SK-N-SH (cell line): ENCODE measurements at regions not wholly inside any gene's neighbourhood (a gene's known extent, or its start where the extent isn't known, plus 50 kb on each side); places are given as distances from the start of the nearest gene placed in this dataset.
"Not testable (repeated sequence)": the region's sequence is repeated elsewhere in the genome, so short reads cannot be mapped to it uniquely, and the experiment has no call there.

Experiments used
- CTCF ChIA-PET: fragments of 300-600, 350-600 bp; formaldehyde crosslinking; extraction: SDS; loops from one replicate; lab custom pipeline; 2021; lab: Yijun Ruan, JAX
- POLR2A ChIA-PET: fragments of 350-600 bp; sonication (Branson Sonifier 250); formaldehyde crosslinking; extraction: SDS; loops from one replicate; lab custom pipeline; 2020; ENCODE audit warnings: antibody characterized with exemption, inconsistent platforms; lab: Yijun Ruan, JAX
- DNase-seq: peaks from one replicate; pipeline ENCODE4 v3.0.0; 2012
- H2AFZ ChIP-seq: fragments of 200-600 bp; sonication (generic); 2 replicates; pipeline ENCODE4 v1.8.1; 2016; ENCODE audit warnings: antibody characterized with exemption, mild to moderate bottlenecking, low read depth
- H3F3A ChIP-seq: fragments of 200-600 bp; sonication (generic); replicated peaks from 2 replicates; pipeline ENCODE3; 2016; ENCODE audit warnings: antibody characterized with exemption, mild to moderate bottlenecking; ENCODE audit not compliant: insufficient read depth
- H3K27ac ChIP-seq, 2 experiments: fragments of 200-500 bp in 1 of 2; fragments of 200-600 bp in 1 of 2; sonication (Bioruptor generic) in 1 of 2; sonication (generic), shearing (Covaris generic) in 1 of 2; 2 replicates each; pipeline versions ENCODE4 v1.5.1 to v1.6.1; 2014 to 2016; ENCODE audit warnings: low read depth in 2 of 2, inconsistent platforms in 1 of 2, low read length in 1 of 2, mild to moderate bottlenecking in 1 of 2, mixed read lengths in 1 of 2
- H3K27me3 ChIP-seq: fragments of 200-600 bp; sonication (generic), shearing (Covaris generic); 2 replicates; pipeline ENCODE4 v1.6.1; 2016; ENCODE audit warnings: mixed run types; ENCODE audit not compliant: insufficient read depth
- H3K36me3 ChIP-seq, 2 experiments: fragments of 200-500 bp in 1 of 2; fragments of 200-600 bp in 1 of 2; sonication (Bioruptor generic) in 1 of 2; sonication (generic) in 1 of 2; replicated peaks in 1 of 2; 2 replicates each; pipeline versions ENCODE3 to v1.5.1; 2014 to 2016; ENCODE audit warnings: low read length in 1 of 2, mild to moderate bottlenecking in 1 of 2; ENCODE audit not compliant: insufficient read depth in 2 of 2, control insufficient read depth in 1 of 2
- H3K4me1 ChIP-seq, 2 experiments: fragments of 200-500 bp in 1 of 2; fragments of 200-600 bp in 1 of 2; sonication (Bioruptor generic) in 1 of 2; sonication (generic), shearing (Covaris generic) in 1 of 2; 2 replicates each; pipeline versions ENCODE4 v1.5.1 to v1.6.1; 2014 to 2016; ENCODE audit warnings: low read depth in 1 of 2, low read length in 1 of 2, mixed run types in 1 of 2; ENCODE audit not compliant: insufficient read depth in 2 of 2, control insufficient read depth in 1 of 2
- H3K4me2 ChIP-seq: fragments of 200-600 bp; sonication (generic), shearing (Covaris generic); 2 replicates; pipeline ENCODE4 v1.6.1; 2017; ENCODE audit warnings: mixed run types
- H3K4me3 ChIP-seq, 2 experiments: fragments of 200-500 bp in 1 of 2; fragments of 200-600 bp in 1 of 2; sonication (Bioruptor generic) in 1 of 2; sonication (generic), shearing (Covaris generic) in 1 of 2; 2 replicates each; pipeline versions ENCODE4 v1.5.1 to v1.8.1; 2014 to 2016; ENCODE audit warnings: low read depth in 2 of 2, inconsistent platforms in 1 of 2, low read length in 1 of 2, mild to moderate bottlenecking in 1 of 2, mixed read lengths in 1 of 2, moderate library complexity in 1 of 2
- H3K79me2 ChIP-seq: fragments of 200-600 bp; sonication (generic); 2 replicates; pipeline ENCODE4 v1.8.1; 2017; ENCODE audit warnings: mild to moderate bottlenecking; ENCODE audit not compliant: insufficient read depth
- H3K9ac ChIP-seq: fragments of 200-600 bp; sonication (generic); 2 replicates; pipeline ENCODE4 v1.6.1; 2017; ENCODE audit warnings: mixed run types
- H3K9me2 ChIP-seq: fragments of 200-600 bp; sonication (generic); 2 replicates; pipeline ENCODE4 v1.6.1; 2017; ENCODE audit warnings: mixed run types
- H3K9me3 ChIP-seq: fragments of 200-600 bp; sonication (generic); 2 replicates; pipeline ENCODE4 v1.6.1; 2017; ENCODE audit warnings: mixed run types, mild to moderate bottlenecking, moderate library complexity
- H4K20me1 ChIP-seq: fragments of 200-600 bp; sonication (generic); 2 replicates; pipeline ENCODE4 v1.6.1; 2017; ENCODE audit warnings: mild to moderate bottlenecking, mixed run types; ENCODE audit not compliant: insufficient read depth
- CHD2 ChIP-seq: fragments of 150-350 bp; IDR thresholded peaks from 2 replicates; pipeline ENCODE4 v1.6.1; 2018; ENCODE audit warnings: low read length; ENCODE audit not compliant: partially characterized antibody
- CTCF ChIP-seq: fragments of 200-600 bp; sonication (generic); IDR thresholded peaks from 2 replicates; pipeline ENCODE4 v1.6.1; 2017; ENCODE audit warnings: antibody characterized with exemption, mild to moderate bottlenecking, moderate library complexity
- ELF1 ChIP-seq: IDR thresholded peaks from 2 replicates; pipeline ENCODE4 v1.4.0; 2012
- FOXJ3 ChIP-seq: sonication (generic); formaldehyde crosslinking; IDR thresholded peaks from 2 replicates; pipeline ENCODE4 v1.5.1; 2020; ENCODE audit warnings: mild to moderate bottlenecking, missing genetic modification reagents
- FOXM1 ChIP-seq: IDR thresholded peaks from 2 replicates; pipeline ENCODE4 v1.4.0; 2012; ENCODE audit warnings: low read depth, mild to moderate bottlenecking
- GABPA ChIP-seq: IDR thresholded peaks from 2 replicates; pipeline ENCODE4 v1.4.0; 2012; ENCODE audit warnings: low read depth, mild to moderate bottlenecking
- MAX ChIP-seq: IDR thresholded peaks from 2 replicates; pipeline ENCODE4 v1.4.0; 2012; ENCODE audit warnings: low read depth
- MEF2A ChIP-seq: IDR thresholded peaks from 2 replicates; pipeline ENCODE4 v1.4.0; 2012; ENCODE audit warnings: low read depth, borderline replicate concordance
- PBX3 ChIP-seq: IDR thresholded peaks from 2 replicates; pipeline ENCODE4; 2012
- POLR2AphosphoS5 ChIP-seq: IDR thresholded peaks from 2 replicates; pipeline ENCODE4 v1.6.1; 2012; ENCODE audit warnings: low read depth, low read length
- RAD21 ChIP-seq: IDR thresholded peaks from 2 replicates; pipeline ENCODE4 v1.6.1; 2012; ENCODE audit warnings: mild to moderate bottlenecking, low read length
- RFX5 ChIP-seq: IDR thresholded peaks from 2 replicates; pipeline ENCODE4 v1.6.1; 2012; ENCODE audit warnings: mild to moderate bottlenecking, improper control_type of control experiment, low read length
- SMC3 ChIP-seq: IDR thresholded peaks from 2 replicates; pipeline ENCODE4 v1.6.1; 2012; ENCODE audit warnings: low read depth, low read length, improper control_type of control experiment
- TCF12 ChIP-seq: IDR thresholded peaks from 2 replicates; pipeline ENCODE4 v1.4.0; 2012
- TEAD4 ChIP-seq: IDR thresholded peaks from 2 replicates; pipeline ENCODE4 v1.4.0; 2012; ENCODE audit warnings: mild to moderate bottlenecking, borderline replicate concordance; ENCODE audit not compliant: insufficient read depth
- USF1 ChIP-seq: IDR thresholded peaks from 2 replicates; pipeline ENCODE4 v1.4.0; 2012; ENCODE audit warnings: low read depth, borderline replicate concordance
- YY1 ChIP-seq: IDR thresholded peaks from 2 replicates; pipeline ENCODE4 v1.4.0; 2012; ENCODE audit warnings: low read depth, mild to moderate bottlenecking
- ZBTB33 ChIP-seq: IDR thresholded peaks from 2 replicates; pipeline ENCODE4 v1.4.0; 2012; ENCODE audit warnings: low read depth, borderline replicate concordance
- WGBS: methylation state at CpG from one replicate; pipeline ENCODE4 v1.1.6; 2017; ENCODE audit warnings: low lambda C conversion rate; 5-methylcytosine and 5-hydroxymethylcytosine counted together

GRCh38 chr4:111154934-111155333, 532.1 kb upstream of the PITX2 start:
- CTCF ChIA-PET: interaction anchor here (0.6 to 1.0 kb wide), 2 partner anchors 10 to 618 kb away, joined by 3 read pairs; no protein-coding TSS in a partner anchor

GRCh38 chr4:111164556-111164955, 541.7 kb upstream of the PITX2 start:
- H3K9me3 ChIP-seq, H3K4me2 ChIP-seq, H3K4me1 ChIP-seq, DNase-seq, H3K9ac ChIP-seq, H3K79me2 ChIP-seq, H3K27me3 ChIP-seq, H3K36me3 ChIP-seq, H3K4me3 ChIP-seq, POLR2A ChIA-PET, H3K27ac ChIP-seq, H2AFZ ChIP-seq, H3K9me2 ChIP-seq, H3F3A ChIP-seq, H4K20me1 ChIP-seq: not testable (repeated sequence)
- WGBS: 8% methylated on average over 1 of the region's 4 CpGs
- CTCF ChIA-PET: interaction anchor here (1.1 to 1.7 kb wide), 3 partner anchors 10 to 467 kb away, joined by 3 to 6 read pairs (median 6); no protein-coding TSS in a partner anchor
- TF ChIP-seq RAD21 (peak; percentile 23; the same call in 1 of the 2 replicates), CTCF (peak; percentile 45), SMC3 (peak; percentile 17; the same call in 1 of the 2 replicates)

More at GRCh38 chr4:111154934-111155333, 532.1 kb upstream of the PITX2 start:
- Histone ChIP-seq H3K9me2 (no peaks in the 10 kb centered on the region), H3K79me2 (no peaks in the 10 kb centered on the region), H3K4me3 (no peak overlapping the region), H3K27me3 (no peaks in the 10 kb centered on the region), H3K9ac (no peak overlapping the region), H3K4me1 (no peaks in the 10 kb centered on the region), H3K27ac (no peak overlapping the region), H3F3A (no peaks in the 10 kb centered on the region), H2AFZ (no peak overlapping the region), H3K36me3 (no peaks in the 10 kb centered on the region), H4K20me1 (no peaks in the 10 kb centered on the region), H3K9me3 (no peaks in the 10 kb centered on the region), H3K4me2 (no peak overlapping the region)
- TF ChIP-seq RAD21 (no peak), MEF2A (no peak), TCF12 (no peak), ELF1 (no peak), POLR2AphosphoS5 (no peak)
- DNase-seq: no peak
- POLR2A ChIA-PET: no interaction called here
- no CpG with 5 or more reads among the region's 6 CpGs for WGBS

GRCh38 chr4:111174331-111174730, 551.5 kb upstream of the PITX2 start:
- H3F3A ChIP-seq: no peaks in the 10 kb centered on the region
- no peaks in the 10 kb centered on the region for H3K9me2 ChIP-seq
- no peak overlapping the region for H3K4me2 ChIP-seq
- no peak overlapping the region for H3K4me3 ChIP-seq
- H3K27ac ChIP-seq: no peak overlapping the region
- no peaks in the 10 kb centered on the region for H3K79me2 ChIP-seq
- no peaks in the 10 kb centered on the region for H4K20me1 ChIP-seq
- ChIA-PET POLR2A (no interaction called here), CTCF (no interaction called here)
- no peaks in the 10 kb centered on the region for H3K9me3 ChIP-seq
- H2AFZ ChIP-seq: no peak overlapping the region
- H3K36me3 ChIP-seq: no peaks in the 10 kb centered on the region
- no peaks in the 10 kb centered on the region for H3K27me3 ChIP-seq
- H3K9ac ChIP-seq: no peak overlapping the region
- DNase-seq: no peak
- H3K4me1 ChIP-seq: no peaks in the 10 kb centered on the region
- TF ChIP-seq TEAD4 (no peak), GABPA (no peak), SMC3 (no peak), MAX (no peak), RFX5 (no peak), CHD2 (no peak), YY1 (no peak), PBX3 (no peak), MEF2A (no peak), ZBTB33 (no peak), USF1 (no peak), RAD21 (no peak), FOXJ3 (no peak), FOXM1 (no peak)
